Tongue (tissue), 1 donor: ENCODE measurements at regions not wholly inside any gene's neighbourhood (a gene's known extent, or its start where the extent isn't known, plus 50 kb on each side); places are given as distances from the start of the nearest gene placed in this dataset.
"Not testable (repeated sequence)": the region's sequence is repeated elsewhere in the genome, so short reads cannot be mapped to it uniquely, and the experiment has no call there.

Experiments
- DNase-seq: peaks from one replicate; pipeline ENCODE4 v3.0.0-alpha.2; 2015

DNA sequence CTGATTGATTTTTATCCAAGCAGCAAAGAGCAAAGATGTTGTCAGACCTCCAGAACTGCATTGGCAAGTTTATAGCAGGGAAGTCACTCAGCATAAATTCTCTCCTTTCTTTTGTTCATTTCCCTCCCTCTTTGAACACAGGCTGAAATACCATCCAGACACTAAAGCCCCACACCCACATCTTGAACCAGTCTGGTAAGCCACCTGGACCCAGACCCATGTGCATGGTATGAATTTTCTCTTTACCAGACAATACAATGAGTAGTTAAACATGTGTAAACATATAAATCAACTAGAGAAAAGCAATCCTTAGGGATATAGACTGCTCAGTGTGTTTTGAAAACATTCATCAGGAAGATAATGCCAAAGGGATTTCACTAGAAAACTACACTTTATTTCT lies 488.3 kb upstream of the FLRT2 start:
- no peak for DNase-seq

- no peak for DNase-seq
Measured at GRCh38 chr14:85042301-85042700, 487.6 kb upstream of the FLRT2 start.

GRCh38 chr14:85050180-85050579 lies 479.8 kb upstream of the FLRT2 start:
- no peak for DNase-seq

DNA sequence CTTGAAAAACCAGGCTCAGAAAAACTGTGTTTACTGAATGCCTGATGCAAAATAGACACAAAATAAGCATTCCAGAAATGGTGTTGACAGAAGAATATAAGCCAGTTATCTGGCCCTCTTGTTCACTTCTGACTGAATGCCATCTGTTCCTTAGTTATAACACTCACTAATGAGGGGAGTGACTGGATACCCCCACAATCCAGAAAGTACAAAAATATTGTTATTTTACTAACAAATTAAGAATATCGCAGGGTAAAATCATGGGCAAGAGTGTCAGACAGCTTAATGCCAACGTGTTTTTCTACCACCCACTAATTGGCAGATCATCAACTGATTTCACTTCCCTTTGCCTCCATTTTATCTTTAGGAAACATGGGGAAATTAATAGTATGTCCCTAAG lies 477.3 kb upstream of the FLRT2 start:
- DNase-seq, result no peak

DNA sequence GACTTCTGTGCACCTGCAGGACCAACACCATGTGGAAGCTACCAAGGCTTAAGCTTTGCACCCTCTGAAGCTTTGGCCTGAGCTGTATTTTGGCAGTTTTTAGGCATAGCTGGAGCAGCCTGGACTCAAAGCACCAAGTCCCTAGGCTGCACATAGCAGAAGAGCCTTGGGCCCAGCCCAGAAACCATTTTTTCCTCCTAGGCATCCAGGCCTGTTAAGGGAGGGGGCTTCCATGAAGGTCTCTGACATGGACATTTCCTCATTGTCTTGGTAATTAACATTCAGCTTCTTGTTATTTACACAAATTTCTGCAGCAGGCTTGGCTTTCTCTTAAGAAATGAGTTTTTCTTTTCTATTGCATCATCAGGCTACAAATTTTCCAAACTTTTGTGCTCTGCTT lies 475.8 kb upstream of the FLRT2 start:
- no peak for DNase-seq

DNA sequence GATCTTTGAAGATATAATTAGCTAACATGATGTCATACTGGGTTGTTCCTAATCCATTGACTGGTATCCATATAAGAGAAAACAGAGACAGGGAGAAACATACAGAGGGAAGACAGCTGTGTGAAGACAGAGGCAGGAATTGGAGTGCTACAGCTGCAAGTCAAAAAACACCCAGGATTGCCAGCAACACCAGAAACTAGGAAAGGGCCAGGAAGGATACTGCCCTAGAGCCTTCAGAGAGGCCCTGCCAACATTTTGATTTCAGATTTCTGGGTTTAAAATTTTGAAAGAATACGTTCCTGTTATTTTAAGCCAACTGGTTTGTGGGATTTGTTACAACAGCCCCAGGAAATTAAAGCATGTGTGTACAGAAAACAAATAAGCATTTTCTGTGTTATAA lies 473.7 kb upstream of the FLRT2 start:
- DNase-seq, result no peak

DNA sequence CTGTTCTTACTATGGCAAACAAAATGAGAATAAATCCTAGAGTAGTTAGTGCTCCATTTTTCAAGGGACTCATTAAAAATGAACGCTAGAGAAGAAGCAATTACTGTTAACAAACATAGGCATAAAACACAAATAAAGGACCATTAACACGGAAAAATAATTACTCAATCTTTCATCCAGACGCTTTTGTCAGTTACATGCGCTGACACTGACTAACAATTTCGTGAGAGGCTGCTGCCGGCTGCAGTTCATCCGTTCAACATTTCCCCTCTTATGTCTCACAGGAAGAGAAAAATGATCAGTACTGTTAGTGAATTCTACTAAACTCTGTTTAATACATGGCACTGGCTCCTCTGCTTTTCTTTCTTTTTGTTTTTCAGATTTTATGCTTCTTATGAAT lies 472.7 kb upstream of the FLRT2 start:
- DNase-seq, result no peak

DNA sequence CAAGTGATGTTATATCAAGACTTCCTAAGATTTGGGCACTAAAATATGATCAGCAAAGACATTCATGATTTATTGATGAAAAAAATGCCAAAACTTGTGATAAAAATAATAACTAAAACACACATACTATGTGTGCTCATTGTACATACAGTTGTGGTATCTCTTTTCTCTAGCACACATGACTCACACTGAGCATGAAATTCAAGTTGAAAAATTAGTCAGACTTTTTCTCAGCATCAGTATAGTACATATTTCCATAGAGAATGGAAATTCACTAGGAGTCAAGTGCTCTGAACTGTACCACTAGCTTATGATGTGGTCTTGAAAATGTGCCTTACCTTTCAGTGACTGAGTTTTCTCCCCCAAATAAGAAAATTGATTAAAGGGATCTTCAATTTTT lies 471.8 kb upstream of the FLRT2 start:
- no peak for DNase-seq

DNA sequence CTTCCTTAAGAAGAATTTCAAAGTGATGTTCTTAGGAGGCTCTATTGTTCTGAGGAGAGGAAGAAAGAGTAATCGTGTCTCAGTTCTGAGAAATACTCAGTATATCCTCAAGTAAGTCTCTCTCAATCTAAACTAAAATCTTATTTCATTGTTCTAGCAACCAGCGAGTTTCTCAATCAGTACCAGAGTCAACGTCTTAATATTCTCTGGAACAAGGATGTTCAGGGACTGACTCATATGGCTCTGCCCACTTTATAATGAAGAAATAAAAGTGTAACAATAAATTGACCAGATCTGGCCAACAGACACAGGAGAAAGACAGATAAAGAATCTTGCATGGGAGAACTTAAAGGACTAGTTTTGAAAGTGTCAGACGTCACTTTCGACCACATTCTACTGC lies 469.8 kb upstream of the FLRT2 start:
- DNase-seq, result no peak

DNA sequence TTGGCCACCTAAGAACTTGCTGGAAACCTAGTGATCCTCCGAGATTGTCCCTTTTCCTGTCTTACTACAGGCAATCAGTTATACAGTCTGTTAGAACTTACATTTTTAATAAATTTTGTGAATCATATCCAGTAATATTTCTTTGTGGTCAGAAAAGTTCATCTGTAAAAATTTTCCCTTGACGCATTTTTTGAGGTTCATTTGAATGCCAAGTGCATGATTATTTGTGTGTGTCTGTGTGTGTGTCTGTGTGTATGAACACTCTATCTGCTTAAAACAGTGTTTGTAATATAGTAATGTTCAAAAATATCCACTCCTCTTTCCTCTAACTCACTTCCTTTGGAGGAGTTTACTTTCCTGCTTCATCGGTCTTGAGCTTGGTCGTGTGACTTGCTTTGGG lies 468.7 kb upstream of the FLRT2 start:
- DNase-seq, result no peak

DNA sequence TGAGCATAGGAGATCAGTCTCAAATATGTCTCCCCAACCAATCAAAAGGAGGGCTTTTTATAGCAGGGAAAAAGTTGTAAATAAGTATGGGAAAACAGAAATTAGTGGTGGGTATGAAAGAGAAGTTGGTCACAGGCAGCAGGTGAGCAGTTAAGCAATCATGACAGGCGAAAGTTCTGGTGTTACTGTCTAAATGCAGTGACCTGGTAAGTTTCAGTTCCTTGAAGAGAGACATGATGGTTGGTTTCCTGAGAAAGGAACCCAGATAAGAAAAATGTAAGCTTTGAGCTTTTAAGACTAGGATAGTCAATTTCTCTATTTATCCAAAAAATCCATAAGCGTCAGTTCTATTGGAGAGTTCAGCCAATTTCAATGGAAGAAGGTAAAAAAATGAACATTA lies 466.2 kb upstream of the FLRT2 start:
- DNase-seq, result no peak

DNA sequence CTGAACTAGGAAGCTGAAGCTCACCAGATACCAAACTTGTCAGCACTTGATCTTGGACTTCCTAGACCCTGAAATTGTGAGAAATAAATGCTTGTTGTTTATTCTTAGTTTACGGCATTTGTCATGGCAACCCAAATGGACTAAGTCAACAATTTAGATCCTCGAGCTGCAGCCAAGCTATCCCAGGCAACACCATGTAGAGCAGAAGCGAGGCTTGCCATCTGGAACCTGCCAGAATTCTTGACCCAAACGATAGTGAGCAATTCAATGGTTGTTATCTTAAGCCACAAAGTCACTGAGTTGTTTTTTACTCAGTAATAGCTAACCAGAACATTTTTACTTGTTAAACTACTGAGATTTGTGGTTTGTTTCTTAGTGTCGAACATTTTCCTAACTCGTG lies 458.5 kb upstream of the FLRT2 start:
- no peak for DNase-seq

DNA sequence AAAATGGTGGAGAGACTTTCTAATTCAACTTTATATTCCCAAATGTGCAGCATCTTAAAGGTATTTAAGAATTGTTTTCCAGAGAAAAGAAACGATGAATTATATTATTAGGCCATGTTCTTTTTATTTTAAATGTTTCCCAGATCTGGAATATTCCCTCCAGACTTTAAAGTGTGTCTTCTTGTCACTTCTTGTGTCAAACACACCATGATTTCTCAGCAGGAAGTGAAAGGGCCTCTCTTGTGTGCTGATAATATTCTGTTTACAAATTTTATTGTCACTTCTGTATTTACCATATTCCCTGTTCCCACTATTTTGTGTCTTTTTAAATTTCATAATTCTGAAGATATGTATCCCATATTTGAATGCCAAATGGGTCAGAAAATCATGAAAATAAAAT lies 455.0 kb upstream of the FLRT2 start:
- no peak for DNase-seq

GRCh38 chr14:85075694-85076476 lies 454.1 kb upstream of the FLRT2 start:
- no peak for DNase-seq

DNA sequence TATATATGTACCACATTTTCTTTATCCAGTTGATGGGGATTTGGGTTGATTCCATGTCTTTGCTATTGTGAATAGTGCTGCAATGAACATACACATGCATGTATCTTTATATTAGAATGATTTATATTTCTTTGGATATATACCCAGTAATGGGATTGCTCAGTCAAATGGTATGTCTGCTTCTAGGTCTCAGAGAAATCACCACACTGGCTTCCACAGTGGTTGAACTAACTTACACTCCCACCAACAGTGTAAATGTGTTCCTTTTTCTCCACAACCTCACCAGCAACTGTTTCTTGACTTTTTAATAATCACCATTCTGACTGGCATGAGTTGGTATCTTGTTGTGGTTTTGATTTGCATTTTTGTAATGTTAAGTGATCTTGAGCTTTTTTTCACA lies 452.2 kb upstream of the FLRT2 start:
- DNase-seq, result not testable (repeated sequence)

GRCh38 chr14:85079842-85080730 lies 449.9 kb upstream of the FLRT2 start:
- no peak for DNase-seq

GRCh38 chr14:85084344-85084743 lies 445.6 kb upstream of the FLRT2 start:
- no peak for DNase-seq

- DNase-seq, result no peak
Measured at GRCh38 chr14:85085981-85086380, 444.0 kb upstream of the FLRT2 start.

GRCh38 chr14:85087201-85087600 lies 442.7 kb upstream of the FLRT2 start:
- DNase-seq, result no peak

DNA sequence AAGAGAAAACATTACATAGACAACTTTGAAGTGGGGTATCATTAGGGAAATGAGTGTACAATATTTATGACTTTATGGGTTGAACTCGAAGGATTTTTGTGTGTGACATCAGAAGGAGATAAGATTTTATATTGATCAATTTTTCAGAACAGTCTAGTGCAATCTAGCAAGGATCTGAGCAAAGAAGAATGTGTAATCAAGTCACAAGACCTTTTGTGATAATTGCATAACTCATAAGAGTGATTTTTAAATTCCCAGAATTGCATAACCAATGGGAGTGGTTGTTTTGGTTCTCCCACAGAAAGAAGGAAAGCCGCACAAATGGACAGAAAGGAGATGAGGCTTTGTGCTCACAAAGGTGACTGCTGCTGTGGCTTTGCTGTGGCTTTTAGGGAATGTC lies 441.8 kb upstream of the FLRT2 start:
- DNase-seq, result no peak

GRCh38 chr14:85090681-85091080 lies 439.3 kb upstream of the FLRT2 start:
- DNase-seq, result no peak

DNA sequence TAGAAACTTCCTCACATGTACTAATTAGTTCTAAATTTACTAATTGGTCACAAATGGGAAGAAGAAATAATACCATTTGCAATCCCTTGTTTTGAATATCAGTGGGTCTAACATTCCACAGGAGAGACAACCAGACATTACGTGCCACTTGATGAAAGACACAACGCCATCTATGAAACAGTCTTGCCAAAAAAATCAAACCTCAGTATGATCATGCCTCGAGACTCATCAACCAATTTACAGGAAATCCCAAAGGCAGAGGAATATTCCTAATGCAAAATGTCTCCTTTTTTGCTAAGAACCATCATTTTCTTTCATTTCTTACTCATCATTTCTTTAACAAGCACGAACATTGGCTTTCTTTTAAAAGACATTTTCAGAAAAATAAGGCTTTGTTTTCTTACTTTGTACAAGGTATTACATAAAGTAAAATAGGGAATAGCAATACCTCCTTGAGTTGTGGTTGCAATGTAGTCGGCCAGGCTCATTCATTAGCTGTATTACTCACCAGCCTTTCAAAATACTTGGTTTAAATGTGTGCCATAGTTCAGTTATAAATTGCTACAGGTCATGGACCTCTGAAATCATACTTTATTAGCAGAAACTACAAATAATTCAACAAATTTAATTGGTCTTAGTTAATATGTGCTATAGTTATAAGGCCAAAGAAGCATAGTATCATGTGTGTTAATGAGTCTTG lies 436.2 kb upstream of the FLRT2 start:
- DNase-seq, result no peak

GRCh38 chr14:85102591-85102990 lies 427.4 kb upstream of the FLRT2 start:
- no peak for DNase-seq
